ENCODE measurements at regions not wholly inside any gene's neighbourhood (a gene's known extent, or its start where the extent isn't known, plus 50 kb on each side); places are given as distances from the start of the nearest gene placed in this dataset.

DNA sequence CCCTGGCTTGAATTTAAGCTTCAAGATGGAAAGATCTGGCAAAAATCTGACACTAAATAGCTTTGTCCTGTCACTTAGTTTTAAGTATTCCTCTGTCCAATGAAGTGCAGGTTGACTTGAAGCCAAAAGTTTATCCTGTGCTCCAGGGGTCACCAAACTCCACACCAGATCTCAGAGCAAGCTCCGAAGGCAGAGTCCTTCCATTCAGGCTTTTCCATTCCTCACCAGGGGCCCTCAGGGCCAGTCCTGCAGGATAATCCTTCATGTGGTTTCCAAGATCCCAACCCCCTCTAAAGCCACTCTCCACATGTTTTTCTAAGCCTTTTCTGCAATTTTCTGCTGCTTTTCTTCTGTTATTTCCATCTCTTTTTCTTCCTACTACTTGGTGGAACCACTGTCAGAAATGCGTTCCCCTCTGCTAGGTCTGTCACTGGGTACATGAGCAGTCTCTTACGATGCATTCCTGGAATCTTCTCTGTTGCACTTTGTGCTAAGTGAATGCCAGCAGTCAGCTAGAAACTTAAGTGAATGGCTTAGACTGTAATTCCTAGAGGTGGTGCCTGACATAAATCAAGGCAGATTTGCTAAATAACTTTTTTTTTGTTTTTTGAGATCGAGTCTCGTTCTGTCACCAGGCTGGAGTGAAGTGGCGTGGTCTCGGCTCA, 251.4 kb downstream of the MSRB3 start:
- Histone ChIP-seq H3K4me1 (ENCODE audit: control insufficient read depth in 5 of 5, insufficient read depth in 5 of 5, low read length in 5 of 5) (peaks cover 0 to 2% (median 0%) of the 10 kb centered on the region in 5 donors), H3K27me3 (ENCODE audit: control insufficient read depth in 5 of 5, insufficient read depth in 4 of 5, low read length in 5 of 5) (no peaks in the 10 kb centered on the region), H3K36me3 (ENCODE audit: control insufficient read depth in 5 of 5, insufficient read depth in 5 of 5, low read length in 5 of 5) (no peaks in the 10 kb centered on the region)

DNA sequence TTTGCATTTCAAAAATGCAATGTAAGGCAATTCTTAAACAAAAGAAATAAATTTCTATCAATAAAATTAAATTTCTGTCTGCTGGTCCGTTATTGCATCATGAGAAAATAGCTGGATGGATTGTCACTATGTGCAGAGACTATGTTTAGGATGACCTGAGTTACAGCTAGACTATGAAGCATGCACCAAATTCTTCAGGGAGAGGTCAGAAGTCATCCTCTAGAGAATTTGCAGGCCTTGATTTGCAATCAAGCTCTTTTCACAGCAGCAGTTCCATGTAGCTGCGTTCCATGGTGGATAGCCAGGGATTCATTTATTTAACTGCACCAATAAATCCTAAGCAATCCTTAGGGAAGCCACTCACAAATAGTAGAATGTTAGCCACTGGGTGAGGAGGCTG, 253.7 kb downstream of the MSRB3 start:
- Histone ChIP-seq H3K4me3 (ENCODE audit: low read depth in 1 of 5, low read length in 5 of 5) (no peak overlapping the region), H3K4me1 (ENCODE audit: control insufficient read depth in 5 of 5, insufficient read depth in 5 of 5, low read length in 5 of 5) (peaks cover 0 to 3% (median 2%) of the 10 kb centered on the region in 5 donors), H3K36me3 (ENCODE audit: control insufficient read depth in 5 of 5, insufficient read depth in 5 of 5, low read length in 5 of 5) (no peaks in the 10 kb centered on the region), H3K27me3 (ENCODE audit: control insufficient read depth in 5 of 5, insufficient read depth in 4 of 5, low read length in 5 of 5) (no peaks in the 10 kb centered on the region), H3K27ac (ENCODE audit: low read depth, low read length) (no peak overlapping the region), H3K9me3 (ENCODE audit: control insufficient read depth in 5 of 5, low read length in 5 of 5) (peaks cover 0 to 5% (median 0%) of the 10 kb centered on the region in 5 donors), H3K9ac (ENCODE audit: low read length in 5 of 5) (no peak overlapping the region)

More for the DNA sequence above, 251.4 kb downstream of the MSRB3 start:
- Histone ChIP-seq H3K9me3 (ENCODE audit: control insufficient read depth in 5 of 5, low read length in 5 of 5) (peaks cover 0 to 5% (median 0%) of the 10 kb centered on the region in 5 donors), H3K27ac (ENCODE audit: low read depth, low read length) (no peak overlapping the region), H3K9ac (ENCODE audit: low read length in 5 of 5) (no peak overlapping the region), H3K4me3 (ENCODE audit: low read depth in 1 of 5, low read length in 5 of 5) (no peak overlapping the region)

DNA sequence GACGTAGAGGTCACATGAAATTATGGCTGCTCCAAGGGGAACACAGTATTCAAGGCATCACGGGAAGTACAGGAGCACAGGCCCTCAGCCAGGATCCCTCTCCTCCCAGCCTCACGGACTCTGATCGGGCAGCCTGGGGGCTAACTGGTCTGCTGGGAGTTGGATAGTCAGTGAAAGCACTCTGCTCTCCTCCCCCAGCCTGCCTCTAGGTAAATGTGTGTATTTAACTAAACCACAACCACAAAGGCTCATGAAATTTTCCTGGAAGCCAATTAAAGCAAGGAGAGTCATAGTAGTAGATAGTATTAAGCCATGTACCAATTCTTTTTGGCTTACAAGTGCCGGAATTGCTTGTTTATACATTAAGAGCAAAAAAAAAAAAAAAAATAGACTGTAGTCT, 254.3 kb downstream of the MSRB3 start:
- peaks cover 0 to 4% (median 2%) of the 10 kb centered on the region in 5 donors for H3K4me1 ChIP-seq (ENCODE audit: control insufficient read depth in 5 of 5, insufficient read depth in 5 of 5, low read length in 5 of 5)
- H3K9me3 ChIP-seq (ENCODE audit: control insufficient read depth in 5 of 5, low read length in 5 of 5): peaks cover 0 to 5% (median 0%) of the 10 kb centered on the region in 5 donors
- no peak overlapping the region for H3K27ac ChIP-seq (ENCODE audit: low read depth, low read length)

DNA sequence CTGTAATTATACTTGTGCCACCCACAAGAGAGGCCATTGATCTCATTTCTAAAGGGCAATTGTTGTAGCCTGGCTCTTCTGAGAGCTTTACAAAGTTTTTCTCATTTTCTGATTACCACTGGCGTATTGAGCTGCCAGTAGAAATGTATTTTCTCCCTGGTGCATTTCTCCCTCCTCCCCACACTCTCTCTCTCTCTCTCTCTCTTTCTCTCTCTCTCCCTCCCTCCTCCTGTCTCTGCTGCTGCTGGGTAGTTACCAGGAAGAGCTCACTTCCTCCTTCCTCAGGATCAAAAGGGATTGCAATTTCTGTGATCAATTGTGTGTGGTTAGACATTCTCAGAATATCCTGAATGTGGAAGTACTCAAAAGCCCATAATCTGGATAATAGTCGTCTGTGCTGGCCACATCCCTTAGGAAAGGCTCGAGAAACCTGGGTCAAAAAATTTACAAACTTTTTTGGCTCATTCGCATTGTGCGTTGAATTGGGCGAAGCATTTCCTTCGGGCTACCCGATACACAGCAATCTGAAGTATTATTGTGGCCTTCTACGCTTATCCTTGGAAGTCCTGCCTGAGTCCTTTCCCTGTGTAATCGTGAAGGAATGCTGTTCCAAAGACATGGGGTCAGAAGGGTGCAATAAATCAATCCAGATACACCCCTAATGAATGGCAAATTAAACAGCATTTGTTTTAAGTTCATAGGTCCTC, 254.8 kb downstream of the MSRB3 start:
- Histone ChIP-seq H3K4me1 (ENCODE audit: control insufficient read depth in 5 of 5, insufficient read depth in 5 of 5, low read length in 5 of 5) (peaks cover 0 to 4% (median 2%) of the 10 kb centered on the region in 5 donors), H3K9ac (ENCODE audit: low read length in 5 of 5) (no peak overlapping the region), H3K27ac (ENCODE audit: low read depth, low read length) (no peak overlapping the region), H3K9me3 (ENCODE audit: control insufficient read depth in 5 of 5, low read length in 5 of 5) (peaks cover 0 to 1% (median 0%) of the 10 kb centered on the region in 5 donors), H3K36me3 (ENCODE audit: control insufficient read depth in 5 of 5, insufficient read depth in 5 of 5, low read length in 5 of 5) (no peaks in the 10 kb centered on the region), H3K27me3 (ENCODE audit: control insufficient read depth in 5 of 5, insufficient read depth in 4 of 5, low read length in 5 of 5) (no peaks in the 10 kb centered on the region), H3K4me3 (ENCODE audit: low read depth in 1 of 5, low read length in 5 of 5) (no peak overlapping the region)

More for the DNA sequence above, 254.3 kb downstream of the MSRB3 start:
- Histone ChIP-seq H3K9ac (ENCODE audit: low read length in 5 of 5) (no peak overlapping the region), H3K4me3 (ENCODE audit: low read depth in 1 of 5, low read length in 5 of 5) (no peak overlapping the region), H3K36me3 (ENCODE audit: control insufficient read depth in 5 of 5, insufficient read depth in 5 of 5, low read length in 5 of 5) (no peaks in the 10 kb centered on the region), H3K27me3 (ENCODE audit: control insufficient read depth in 5 of 5, insufficient read depth in 4 of 5, low read length in 5 of 5) (no peaks in the 10 kb centered on the region)

- H3K27ac ChIP-seq (ENCODE audit: low read depth, low read length): no peak overlapping the region
- H3K9me3 ChIP-seq (ENCODE audit: control insufficient read depth in 5 of 5, low read length in 5 of 5): peaks cover 0 to 9% (median under 1%) of the 10 kb centered on the region in 5 donors
- H3K4me1 ChIP-seq (ENCODE audit: control insufficient read depth in 5 of 5, insufficient read depth in 5 of 5, low read length in 5 of 5): peaks cover 0 to 4% (median 2%) of the 10 kb centered on the region in 5 donors
- H3K36me3 ChIP-seq (ENCODE audit: control insufficient read depth in 5 of 5, insufficient read depth in 5 of 5, low read length in 5 of 5): no peaks in the 10 kb centered on the region
- H3K27me3 ChIP-seq (ENCODE audit: control insufficient read depth in 5 of 5, insufficient read depth in 4 of 5, low read length in 5 of 5): no peaks in the 10 kb centered on the region
- no peak overlapping the region for H3K4me3 ChIP-seq (ENCODE audit: low read depth in 1 of 5, low read length in 5 of 5)
- H3K9ac ChIP-seq (ENCODE audit: low read length in 5 of 5): no peak overlapping the region
Observed at GRCh38 chr12:65534238-65534841, 255.9 kb downstream of the MSRB3 start.

GRCh38 chr12:65535946-65536345, 257.5 kb downstream of the MSRB3 start:
- H3K9ac ChIP-seq (ENCODE audit: low read length in 5 of 5): no peak overlapping the region
- no peak overlapping the region for H3K4me3 ChIP-seq (ENCODE audit: low read depth in 1 of 5, low read length in 5 of 5)
- no peak overlapping the region for H3K27ac ChIP-seq (ENCODE audit: low read depth, low read length)
- H3K4me1 ChIP-seq (ENCODE audit: control insufficient read depth in 5 of 5, insufficient read depth in 5 of 5, low read length in 5 of 5): peaks cover 0 to 4% (median 2%) of the 10 kb centered on the region in 5 donors
- peaks cover 0 to 22% (median 12%) of the 10 kb centered on the region in 5 donors for H3K9me3 ChIP-seq (ENCODE audit: control insufficient read depth in 5 of 5, low read length in 5 of 5)
- no peaks in the 10 kb centered on the region for H3K36me3 ChIP-seq (ENCODE audit: control insufficient read depth in 5 of 5, insufficient read depth in 5 of 5, low read length in 5 of 5)
- H3K27me3 ChIP-seq (ENCODE audit: control insufficient read depth in 5 of 5, insufficient read depth in 4 of 5, low read length in 5 of 5): no peaks in the 10 kb centered on the region

GRCh38 chr12:65536351-65536750, 257.9 kb downstream of the MSRB3 start:
- Histone ChIP-seq H3K27me3 (ENCODE audit: control insufficient read depth in 5 of 5, insufficient read depth in 4 of 5, low read length in 5 of 5) (no peaks in the 10 kb centered on the region), H3K27ac (ENCODE audit: low read depth, low read length) (no peak overlapping the region), H3K9me3 (ENCODE audit: control insufficient read depth in 5 of 5, low read length in 5 of 5) (peaks cover 0 to 26% (median 16%) of the 10 kb centered on the region in 5 donors), H3K4me1 (ENCODE audit: control insufficient read depth in 5 of 5, insufficient read depth in 5 of 5, low read length in 5 of 5) (peaks cover 0 to 4% (median 2%) of the 10 kb centered on the region in 5 donors), H3K4me3 (ENCODE audit: low read depth in 1 of 5, low read length in 5 of 5) (no peak overlapping the region), H3K9ac (ENCODE audit: low read length in 5 of 5) (no peak overlapping the region), H3K36me3 (ENCODE audit: control insufficient read depth in 5 of 5, insufficient read depth in 5 of 5, low read length in 5 of 5) (no peaks in the 10 kb centered on the region)

DNA sequence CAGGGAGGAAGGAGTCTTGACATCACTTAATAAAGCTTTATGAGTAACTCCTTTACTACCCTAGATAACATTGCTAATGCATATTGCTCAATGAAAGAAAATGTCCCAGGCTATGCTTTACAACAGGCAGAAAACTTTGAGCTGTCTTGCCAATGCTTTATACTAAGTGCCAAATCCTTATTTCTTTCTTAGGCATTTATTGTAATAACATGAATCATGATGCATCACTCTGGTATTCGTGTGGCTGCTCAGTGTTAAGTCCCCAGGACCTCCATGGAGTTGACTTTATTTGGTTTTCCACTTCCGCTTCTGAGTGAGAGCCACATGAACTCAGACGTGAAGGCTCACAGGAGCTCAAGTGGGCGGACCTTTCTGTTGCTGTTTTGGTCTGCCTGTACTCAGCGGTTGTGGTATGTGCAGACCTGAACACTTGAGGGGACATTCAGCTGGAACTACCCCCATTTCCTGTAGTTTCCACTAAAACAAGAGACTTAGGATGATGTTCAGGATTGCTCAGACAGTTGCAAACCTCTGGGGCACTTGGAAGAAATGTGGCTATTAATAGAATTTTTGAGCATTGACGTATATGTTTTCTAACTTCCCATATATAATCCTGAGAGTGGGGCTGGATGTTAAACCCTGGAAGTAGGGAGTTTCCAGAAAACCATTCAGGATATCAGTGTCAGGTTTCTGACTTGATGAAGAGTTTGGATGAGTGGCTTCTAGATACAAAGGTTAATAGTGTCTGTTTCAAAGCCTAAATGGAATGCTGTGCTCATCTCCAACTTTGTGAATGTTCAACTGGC, 258.6 kb downstream of the MSRB3 start:
- no peak overlapping the region for H3K9ac ChIP-seq (ENCODE audit: low read length in 5 of 5)
- peaks cover 0 to 4% (median 2%) of the 10 kb centered on the region in 5 donors for H3K4me1 ChIP-seq (ENCODE audit: control insufficient read depth in 5 of 5, insufficient read depth in 5 of 5, low read length in 5 of 5)
- H3K4me3 ChIP-seq (ENCODE audit: low read depth in 1 of 5, low read length in 5 of 5): no peak overlapping the region
- no peaks in the 10 kb centered on the region for H3K27me3 ChIP-seq (ENCODE audit: control insufficient read depth in 5 of 5, insufficient read depth in 4 of 5, low read length in 5 of 5)
- no peak overlapping the region for H3K27ac ChIP-seq (ENCODE audit: low read depth, low read length)
- H3K9me3 ChIP-seq (ENCODE audit: control insufficient read depth in 5 of 5, low read length in 5 of 5): peaks cover 0 to 27% (median 16%) of the 10 kb centered on the region in 5 donors
- H3K36me3 ChIP-seq (ENCODE audit: control insufficient read depth in 5 of 5, insufficient read depth in 5 of 5, low read length in 5 of 5): no peaks in the 10 kb centered on the region

GRCh38 chr12:65537978-65538377, 259.5 kb downstream of the MSRB3 start:
- Histone ChIP-seq H3K4me1 (ENCODE audit: control insufficient read depth in 5 of 5, insufficient read depth in 5 of 5, low read length in 5 of 5) (peaks cover 0 to 4% (median 0%) of the 10 kb centered on the region in 5 donors), H3K27ac (ENCODE audit: low read depth, low read length) (no peak overlapping the region), H3K4me3 (ENCODE audit: low read depth in 1 of 5, low read length in 5 of 5) (no peak overlapping the region), H3K9me3 (ENCODE audit: control insufficient read depth in 5 of 5, low read length in 5 of 5) (peaks cover 0 to 27% (median 16%) of the 10 kb centered on the region in 5 donors), H3K9ac (ENCODE audit: low read length in 5 of 5) (no peak overlapping the region), H3K27me3 (ENCODE audit: control insufficient read depth in 5 of 5, insufficient read depth in 4 of 5, low read length in 5 of 5) (no peaks in the 10 kb centered on the region), H3K36me3 (ENCODE audit: control insufficient read depth in 5 of 5, insufficient read depth in 5 of 5, low read length in 5 of 5) (no peaks in the 10 kb centered on the region)
